Fibroblast of lung (primary cell): ENCODE measurements at regions not wholly inside any gene's neighbourhood (a gene's known extent, or its start where the extent isn't known, plus 50 kb on each side); places are given as distances from the start of the nearest gene placed in this dataset.

Experiments
- EZH2 ChIP-seq: IDR thresholded peaks from 2 replicates; pipeline ENCODE4 v1.5.1; 2012; ENCODE audit warnings: low read length, control low read depth, mild to moderate bottlenecking; ENCODE audit errors: missing control alignments
- TF ChIP-seq, protein P1 (sequence below), 2 donors: IDR thresholded peaks in 1 of 2; conservative IDR thresholded peaks in 1 of 2; 1 replicate in 1 of 2; 2 replicates in 1 of 2; pipeline ENCODE4 v1.5.1; 2011 to 2012; ENCODE audit warnings: low read length in 2 of 2, control low read depth in 1 of 2, inconsistent platforms in 1 of 2, low read depth in 1 of 2, mild to moderate bottlenecking in 1 of 2

GRCh38 chr2:179349670-179350303, 85.2 kb upstream of the SESTD1 start:
- TF ChIP-seq, protein P1, sequence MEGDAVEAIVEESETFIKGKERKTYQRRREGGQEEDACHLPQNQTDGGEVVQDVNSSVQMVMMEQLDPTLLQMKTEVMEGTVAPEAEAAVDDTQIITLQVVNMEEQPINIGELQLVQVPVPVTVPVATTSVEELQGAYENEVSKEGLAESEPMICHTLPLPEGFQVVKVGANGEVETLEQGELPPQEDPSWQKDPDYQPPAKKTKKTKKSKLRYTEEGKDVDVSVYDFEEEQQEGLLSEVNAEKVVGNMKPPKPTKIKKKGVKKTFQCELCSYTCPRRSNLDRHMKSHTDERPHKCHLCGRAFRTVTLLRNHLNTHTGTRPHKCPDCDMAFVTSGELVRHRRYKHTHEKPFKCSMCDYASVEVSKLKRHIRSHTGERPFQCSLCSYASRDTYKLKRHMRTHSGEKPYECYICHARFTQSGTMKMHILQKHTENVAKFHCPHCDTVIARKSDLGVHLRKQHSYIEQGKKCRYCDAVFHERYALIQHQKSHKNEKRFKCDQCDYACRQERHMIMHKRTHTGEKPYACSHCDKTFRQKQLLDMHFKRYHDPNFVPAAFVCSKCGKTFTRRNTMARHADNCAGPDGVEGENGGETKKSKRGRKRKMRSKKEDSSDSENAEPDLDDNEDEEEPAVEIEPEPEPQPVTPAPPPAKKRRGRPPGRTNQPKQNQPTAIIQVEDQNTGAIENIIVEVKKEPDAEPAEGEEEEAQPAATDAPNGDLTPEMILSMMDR (conservative IDR thresholded peaks at IDR 0.05 in 1 of 2, IDR thresholded peaks at IDR 0.05 in 1 of 2; ENCODE audit: low read depth in 1 of 2, low read length in 2 of 2): no peak
- no peak for TF ChIP-seq EZH2
